ENCODE measurements at regions not wholly inside any gene's neighbourhood (a gene's known extent, or its start where the extent isn't known, plus 50 kb on each side); places are given as distances from the start of the nearest gene placed in this dataset.

DNA sequence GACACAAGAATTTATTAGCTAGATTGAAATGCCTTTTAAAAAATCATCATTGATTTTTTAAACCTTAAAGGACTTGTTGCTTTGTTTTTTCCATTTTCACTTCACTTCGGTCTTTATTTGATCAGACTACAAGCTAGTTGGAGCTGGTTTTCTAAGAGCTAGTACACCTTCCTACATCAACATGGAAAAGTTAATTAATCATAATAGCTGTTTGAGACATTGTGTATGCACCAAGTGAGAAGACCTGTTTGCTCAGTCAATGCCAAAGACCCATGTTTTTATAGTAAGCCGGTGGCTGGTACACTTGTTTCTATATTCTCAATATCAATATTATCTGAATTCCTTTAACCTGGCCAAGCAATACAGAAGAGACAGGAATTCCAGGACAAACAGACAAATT, 310.2 kb upstream of the SGK1 start:
- FAIRE-seq (no peak), ATAC-seq (no peak), DNase-seq (ENCODE audit: low read depth in 1 of 2, low spot score in 1 of 2) (no peak)
- CTCF ChIA-PET: interaction anchor here (1.5 kb wide), 1 partner anchor 471 kb away, joined by 5 read pairs; no protein-coding TSS in a partner anchor
- TF ChIP-seq EHMT2 (IDR thresholded peaks at IDR 0.05; ENCODE audit: low read depth) (no peak), HES2 (IDR thresholded peaks at IDR 0.05) (no peak), JUN (IDR thresholded peaks at IDR 0.05) (no peak)
- Histone ChIP-seq H3K27ac (no peak overlapping the region), H3K4me3 (no peak overlapping the region), H3K4me1 (peaks cover 9% of the 10 kb centered on the region; the same call in 2 of the 3 replicates), H3K9me3 (no peaks in the 10 kb centered on the region), H3K4me2 (no peak overlapping the region)
- POLR2A ChIA-PET: no interaction called here
- WGBS (ENCODE audit: missing lambda C conversion rate): 92% methylated on average over 2 of the region's 2 CpGs

GRCh38 chr6:134627707-134628106, 309.8 kb upstream of the SGK1 start:
- Histone ChIP-seq H3K4me2 (no peak overlapping the region), H3K27ac (no peak overlapping the region; a peak in 1 of 6 replicates), H3K4me3 (no peak overlapping the region), H3K4me1 (peaks cover 9% of the 10 kb centered on the region; the same call in 2 of the 3 replicates), H3K9me3 (no peaks in the 10 kb centered on the region)
- ChIA-PET POLR2A (no interaction called here), CTCF (interaction anchor here (1.5 kb wide), 1 partner anchor 471 kb away, joined by 5 read pairs; no protein-coding TSS in a partner anchor)
- 96% methylated on average over 4 of the region's 4 CpGs for WGBS (ENCODE audit: missing lambda C conversion rate)
- no peak for FAIRE-seq
- TF ChIP-seq CTCF (IDR thresholded peaks at IDR 0.05): no peak
- TF ChIP-seq, protein P1, sequence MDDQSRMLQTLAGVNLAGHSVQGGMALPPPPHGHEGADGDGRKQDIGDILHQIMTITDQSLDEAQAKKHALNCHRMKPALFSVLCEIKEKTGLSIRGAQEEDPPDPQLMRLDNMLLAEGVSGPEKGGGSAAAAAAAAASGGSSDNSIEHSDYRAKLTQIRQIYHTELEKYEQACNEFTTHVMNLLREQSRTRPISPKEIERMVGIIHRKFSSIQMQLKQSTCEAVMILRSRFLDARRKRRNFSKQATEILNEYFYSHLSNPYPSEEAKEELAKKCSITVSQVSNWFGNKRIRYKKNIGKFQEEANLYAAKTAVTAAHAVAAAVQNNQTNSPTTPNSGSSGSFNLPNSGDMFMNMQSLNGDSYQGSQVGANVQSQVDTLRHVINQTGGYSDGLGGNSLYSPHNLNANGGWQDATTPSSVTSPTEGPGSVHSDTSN (IDR thresholded peaks at IDR 0.05): no peak
- TF ChIP-seq GATA3 (IDR thresholded peaks at IDR 0.05; ENCODE audit: borderline replicate concordance): no peak
- TF ChIP-seq, protein P2, sequence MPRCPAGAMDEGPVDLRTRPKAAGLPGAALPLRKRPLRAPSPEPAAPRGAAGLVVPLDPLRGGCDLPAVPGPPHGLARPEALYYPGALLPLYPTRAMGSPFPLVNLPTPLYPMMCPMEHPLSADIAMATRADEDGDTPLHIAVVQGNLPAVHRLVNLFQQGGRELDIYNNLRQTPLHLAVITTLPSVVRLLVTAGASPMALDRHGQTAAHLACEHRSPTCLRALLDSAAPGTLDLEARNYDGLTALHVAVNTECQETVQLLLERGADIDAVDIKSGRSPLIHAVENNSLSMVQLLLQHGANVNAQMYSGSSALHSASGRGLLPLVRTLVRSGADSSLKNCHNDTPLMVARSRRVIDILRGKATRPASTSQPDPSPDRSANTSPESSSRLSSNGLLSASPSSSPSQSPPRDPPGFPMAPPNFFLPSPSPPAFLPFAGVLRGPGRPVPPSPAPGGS (IDR thresholded peaks at IDR 0.05): no peak
- TF ChIP-seq ZC3H11A (IDR thresholded peaks at IDR 0.05): no peak
- no peak for TF ChIP-seq CEBPB (IDR thresholded peaks at IDR 0.05)
- no peak for TF ChIP-seq HOXB5 (CRISPR knock-in tag; IDR thresholded peaks at IDR 0.05)
- TF ChIP-seq, protein P3, sequence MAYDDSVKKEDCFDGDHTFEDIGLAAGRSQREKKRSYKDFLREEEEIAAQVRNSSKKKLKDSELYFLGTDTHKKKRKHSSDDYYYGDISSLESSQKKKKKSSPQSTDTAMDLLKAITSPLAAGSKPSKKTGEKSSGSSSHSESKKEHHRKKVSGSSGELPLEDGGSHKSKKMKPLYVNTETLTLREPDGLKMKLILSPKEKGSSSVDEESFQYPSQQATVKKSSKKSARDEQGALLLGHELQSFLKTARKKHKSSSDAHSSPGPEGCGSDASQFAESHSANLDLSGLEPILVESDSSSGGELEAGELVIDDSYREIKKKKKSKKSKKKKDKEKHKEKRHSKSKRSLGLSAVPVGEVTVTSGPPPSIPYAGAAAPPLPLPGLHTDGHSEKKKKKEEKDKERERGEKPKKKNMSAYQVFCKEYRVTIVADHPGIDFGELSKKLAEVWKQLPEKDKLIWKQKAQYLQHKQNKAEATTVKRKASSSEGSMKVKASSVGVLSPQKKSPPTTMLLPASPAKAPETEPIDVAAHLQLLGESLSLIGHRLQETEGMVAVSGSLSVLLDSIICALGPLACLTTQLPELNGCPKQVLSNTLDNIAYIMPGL (CRISPR knock-in tag; IDR thresholded peaks at IDR 0.05; ENCODE audit: borderline replicate concordance): no peak
- DNase-seq (ENCODE audit: low read depth in 1 of 2, low spot score in 1 of 2): no peak
- no peak for ATAC-seq

DNA sequence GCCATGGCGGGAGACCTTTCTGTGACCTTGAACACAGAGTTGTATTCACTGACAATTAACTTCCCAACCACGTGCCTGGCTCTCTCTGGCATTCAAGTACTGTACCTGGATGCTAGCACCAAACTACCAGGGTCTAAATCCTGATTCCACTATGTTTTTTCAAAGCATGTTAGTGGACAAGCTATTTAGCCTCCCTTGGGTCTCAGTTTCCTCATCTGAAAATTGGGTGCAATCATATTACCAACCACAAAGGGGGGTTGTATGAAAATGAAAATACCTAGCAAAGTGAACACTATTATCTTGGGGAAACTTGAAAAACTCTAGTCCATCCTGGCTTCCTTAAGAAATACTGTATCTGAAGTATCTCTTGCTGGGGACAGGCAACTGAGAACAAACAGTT, 308.7 kb upstream of the SGK1 start:
- Histone ChIP-seq H3K4me2 (no peak overlapping the region), H3K4me1 (peaks cover 9% of the 10 kb centered on the region; the same call in 2 of the 3 replicates), H3K27ac (peak overlapping the region; percentile 25 to 46; a peak in 2 of 6 replicates), H3K9me3 (no peaks in the 10 kb centered on the region), H3K4me3 (no peak overlapping the region)
- ATAC-seq (no peak), DNase-seq (ENCODE audit: low read depth in 1 of 2, low spot score in 1 of 2) (no peak), FAIRE-seq (no peak)
- ChIA-PET CTCF (no interaction called here), POLR2A (no interaction called here)
- 80% methylated on average over 2 of the region's 2 CpGs for WGBS (ENCODE audit: missing lambda C conversion rate)
- no peak for TF ChIP-seq SMC3 (IDR thresholded peaks at IDR 0.05)
- no peak for TF ChIP-seq TP53 (CRISPR knock-in tag; IDR thresholded peaks at IDR 0.05)
- no peak for TF ChIP-seq JUN (IDR thresholded peaks at IDR 0.05)
- TF ChIP-seq, protein P3 (CRISPR knock-in tag; IDR thresholded peaks at IDR 0.05; ENCODE audit: borderline replicate concordance): no peak
